ENCODE measurements at regions not wholly inside any gene's neighbourhood (a gene's known extent, or its start where the extent isn't known, plus 50 kb on each side); places are given as distances from the start of the nearest gene placed in this dataset.
A peak's percentile ranks its signal among the peaks of the same experiment; 100 is the strongest.
"Not testable (repeated sequence)": the region's sequence is repeated elsewhere in the genome, so short reads cannot be mapped to it uniquely, and the experiment has no call there.

GRCh38 chr5:23895614-23896013 is 388.2 kb downstream of the PRDM9 start:
- no peak overlapping the region for H3K27ac ChIP-seq
- H3K9me3 ChIP-seq: no peaks in the 10 kb centered on the region
- TF ChIP-seq CTCF (IDR thresholded peaks at IDR 0.05) (no peak), POLR2A (IDR thresholded peaks at IDR 0.05) (no peak)
- intact Hi-C loops (cut with DNase I): no loop called here
- WGBS, 2 donors: 69 to 73% methylated on average over 4 of the region's 4 CpGs
- no peak overlapping the region for H3K4me3 ChIP-seq
- DNase-seq: no peak
- no peaks in the 10 kb centered on the region for H3K27me3 ChIP-seq
- H3K36me3 ChIP-seq: no peaks in the 10 kb centered on the region
- H3K4me1 ChIP-seq: no peaks in the 10 kb centered on the region

GRCh38 chr5:23930985-23931384 is 423.6 kb downstream of the PRDM9 start:
- no peak for TF ChIP-seq CTCF (IDR thresholded peaks at IDR 0.05)
- no peak for TF ChIP-seq POLR2A (IDR thresholded peaks at IDR 0.05)
- H3K4me1 ChIP-seq: no peaks in the 10 kb centered on the region
- no peaks in the 10 kb centered on the region for H3K27me3 ChIP-seq
- no peaks in the 10 kb centered on the region for H3K36me3 ChIP-seq
- DNase-seq: no peak
- intact Hi-C loops (cut with DNase I): no loop called here
- 52 to 70% methylated on average over 3 of the region's 3 CpGs for WGBS, 2 donors
- peaks cover 0 to 8% (median 6%) of the 10 kb centered on the region in 3 donors for H3K9me3 ChIP-seq
- no peak overlapping the region for H3K27ac ChIP-seq
- H3K4me3 ChIP-seq: no peak overlapping the region

- Histone ChIP-seq H3K4me3 (peak overlapping the region in 1 of 4 donors; percentile 38), H3K9me3 (peaks cover 0 to 18% (median under 1%) of the 10 kb centered on the region in 3 donors)
- H3K4me1 ChIP-seq; H3K27me3 ChIP-seq; H3K27ac ChIP-seq; H3K36me3 ChIP-seq; intact Hi-C loops (cut with DNase I); DNase-seq: not testable (repeated sequence)
- WGBS, 2 donors: 75 to 87% methylated on average over 1 to 3 of the region's 47 CpGs
Observed at GRCh38 chr5:23951261-23951928, 444.0 kb downstream of the PRDM9 start.

- Histone ChIP-seq H3K4me1 (no peaks in the 10 kb centered on the region), H3K36me3 (no peaks in the 10 kb centered on the region), H3K27ac (no peak overlapping the region), H3K27me3 (no peaks in the 10 kb centered on the region), H3K4me3 (no peak overlapping the region), H3K9me3 (peaks cover 0 to 3% (median 0%) of the 10 kb centered on the region in 3 donors)
- TF ChIP-seq CTCF (IDR thresholded peaks at IDR 0.05) (no peak), POLR2A (IDR thresholded peaks at IDR 0.05) (no peak)
- intact Hi-C loops (cut with DNase I): no loop called here
- DNase-seq: no peak
- WGBS, 2 donors: 65 to 71% methylated on average over 5 of the region's 5 CpGs
Observed at GRCh38 chr5:23963449-23963848, 456.0 kb downstream of the PRDM9 start.

- intact Hi-C loops (cut with DNase I): no loop called here
- no peaks in the 10 kb centered on the region for H3K27me3 ChIP-seq
- TF ChIP-seq CTCF (IDR thresholded peaks at IDR 0.05): no peak
- no peak for TF ChIP-seq POLR2A (IDR thresholded peaks at IDR 0.05)
- no peak overlapping the region for H3K4me3 ChIP-seq
- WGBS, 2 donors: 57 to 61% methylated on average over 5 to 6 of the region's 6 CpGs
- no peak overlapping the region for H3K27ac ChIP-seq
- no peaks in the 10 kb centered on the region for H3K36me3 ChIP-seq
- no peak for DNase-seq
- peaks cover 0 to 33% (median 15%) of the 10 kb centered on the region in 3 donors for H3K9me3 ChIP-seq
- H3K4me1 ChIP-seq: no peaks in the 10 kb centered on the region
Observed at GRCh38 chr5:23977365-23977764, 470.0 kb downstream of the PRDM9 start.

- no peaks in the 10 kb centered on the region for H3K36me3 ChIP-seq
- H3K9me3 ChIP-seq: peaks cover 0 to 32% (median 15%) of the 10 kb centered on the region in 3 donors
- 58 to 64% methylated on average over 4 of the region's 4 CpGs for WGBS, 2 donors
- no peaks in the 10 kb centered on the region for H3K27me3 ChIP-seq
- H3K4me1 ChIP-seq: no peaks in the 10 kb centered on the region
- TF ChIP-seq POLR2A (IDR thresholded peaks at IDR 0.05) (no peak), CTCF (IDR thresholded peaks at IDR 0.05) (peak in 1 of 6 experiments; percentile 12)
- no peak for DNase-seq
- H3K27ac ChIP-seq: no peak overlapping the region
- intact Hi-C loops (cut with DNase I): no loop called here
- H3K4me3 ChIP-seq: no peak overlapping the region
Observed at GRCh38 chr5:23977997-23978396, 470.6 kb downstream of the PRDM9 start.
